ENCODE measurements at regions not wholly inside any gene's neighbourhood (a gene's known extent, or its start where the extent isn't known, plus 50 kb on each side); places are given as distances from the start of the nearest gene placed in this dataset.

GRCh38 chr14:96631621-96632362 lies 129.6 kb downstream of the PAPOLA start:
- TF ChIP-seq SP1 (IDR thresholded peaks at IDR 0.05; ENCODE audit: low read depth) (no peak), CTCF (IDR thresholded peaks at IDR 0.05 in 2 of 3, conservative IDR thresholded peaks at IDR 0.05 in 1 of 3; ENCODE audit: borderline replicate concordance in 1 of 3, insufficient read depth in 1 of 3, low read depth in 2 of 3, low read length in 2 of 3) (no peak), EZH2phosphoT487 (IDR thresholded peaks at IDR 0.05; ENCODE audit: borderline replicate concordance) (no peak), JUND (IDR thresholded peaks at IDR 0.05) (no peak), CEBPB (IDR thresholded peaks at IDR 0.05; ENCODE audit: low read depth) (no peak), POLR2AphosphoS5 (IDR thresholded peaks at IDR 0.05; ENCODE audit: low read depth, low read length) (no peak), EZH2 (IDR thresholded peaks at IDR 0.05) (no peak), REST (IDR thresholded peaks at IDR 0.05; ENCODE audit: low read depth) (no peak), EGR1 (IDR thresholded peaks at IDR 0.05; ENCODE audit: low read depth) (no peak), POLR2A (IDR thresholded peaks at IDR 0.05; ENCODE audit: borderline replicate concordance, extremely low read depth, insufficient read depth, insufficient read length) (no peak), ATF3 (IDR thresholded peaks at IDR 0.05) (no peak), MAX (IDR thresholded peaks at IDR 0.05) (no peak), FOSL1 (IDR thresholded peaks at IDR 0.05; ENCODE audit: low read depth) (no peak), TCF7L2 (IDR thresholded peaks at IDR 0.05; ENCODE audit: borderline replicate concordance, extremely low read depth, insufficient read depth, insufficient read length) (no peak)
